SIG-M5 (cell line): ENCODE measurements at regions not wholly inside any gene's neighbourhood (a gene's known extent, or its start where the extent isn't known, plus 50 kb on each side); places are given as distances from the start of the nearest gene placed in this dataset.
"Not testable (repeated sequence)": the region's sequence is repeated elsewhere in the genome, so short reads cannot be mapped to it uniquely, and the experiment has no call there.

Experiments
- DNase-seq: peaks from one replicate; lab custom pipeline; 2025; lab: John Stamatoyannopoulos, UW

GRCh38 chr15:79492065-79492464 is 59.9 kb downstream of the MINAR1 start:
- DNase-seq = no peak

GRCh38 chr15:79494384-79494909 is 62.3 kb downstream of the MINAR1 start:
- no peak for DNase-seq

DNA sequence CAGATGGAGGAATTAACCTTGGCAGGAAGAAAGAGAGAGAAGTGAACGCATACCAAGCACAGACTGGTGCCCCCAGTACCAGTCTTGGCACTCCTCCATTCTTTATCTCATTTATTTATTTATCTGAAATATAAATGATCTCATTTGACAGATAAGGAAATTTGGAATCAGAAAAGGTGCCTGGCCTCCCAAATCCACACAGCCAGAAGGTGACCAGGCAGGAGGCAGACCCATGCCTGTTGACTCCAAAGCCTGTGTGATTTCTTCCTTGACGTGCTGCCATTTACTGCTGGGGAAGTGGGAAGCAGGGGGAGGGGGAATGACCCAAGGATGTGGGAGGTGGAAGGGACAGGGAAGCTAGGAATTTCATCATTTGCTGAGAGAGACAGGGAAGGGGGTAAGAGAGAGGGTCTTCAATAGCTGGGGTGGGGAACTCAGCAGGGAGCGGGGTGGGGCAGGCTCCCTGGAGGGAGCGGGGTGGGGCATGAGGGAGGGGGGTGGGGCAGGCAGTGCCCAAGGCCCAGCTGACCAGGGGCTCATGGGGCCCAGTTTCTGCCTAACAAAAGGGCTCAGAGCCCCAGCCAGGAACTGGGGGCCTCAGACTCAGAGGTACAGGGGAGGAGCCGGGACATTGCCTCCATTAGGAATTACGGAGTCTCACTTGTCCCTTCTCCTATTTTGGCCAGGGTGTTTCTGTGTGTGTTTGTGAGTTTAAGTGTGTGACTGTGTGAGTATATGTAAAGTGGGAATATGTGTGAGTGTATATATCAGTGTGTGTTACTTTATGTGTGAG is 63.0 kb downstream of the MINAR1 start:
- DNase-seq = no peak

DNA sequence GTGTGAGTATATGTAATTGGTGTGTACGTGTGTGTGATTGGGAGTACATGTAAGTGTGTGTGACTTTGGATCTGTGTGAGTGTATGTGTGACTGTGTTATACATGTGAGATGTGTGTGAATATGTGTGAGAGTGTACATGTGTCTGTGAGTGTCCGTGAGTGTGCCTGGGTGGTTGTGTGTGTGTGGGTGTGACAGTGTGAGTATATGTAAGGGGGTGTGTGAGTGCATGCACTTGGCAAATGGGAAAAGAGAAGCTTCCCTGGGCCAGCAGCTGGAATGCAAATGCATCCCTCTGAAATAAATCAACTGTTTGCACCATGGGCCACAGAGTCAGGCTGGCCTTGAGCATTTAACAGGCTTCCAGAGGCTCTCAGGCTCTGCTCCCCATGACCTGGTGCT is 63.6 kb downstream of the MINAR1 start:
- DNase-seq = no peak

- no peak for DNase-seq
Observed at GRCh38 chr15:79496838-79497237, 64.7 kb downstream of the MINAR1 start.

- DNase-seq = no peak
Observed at GRCh38 chr15:79501086-79501485, 69.0 kb downstream of the MINAR1 start.

- DNase-seq = no peak
Observed at GRCh38 chr15:79505956-79506355, 73.8 kb downstream of the MINAR1 start.

DNA sequence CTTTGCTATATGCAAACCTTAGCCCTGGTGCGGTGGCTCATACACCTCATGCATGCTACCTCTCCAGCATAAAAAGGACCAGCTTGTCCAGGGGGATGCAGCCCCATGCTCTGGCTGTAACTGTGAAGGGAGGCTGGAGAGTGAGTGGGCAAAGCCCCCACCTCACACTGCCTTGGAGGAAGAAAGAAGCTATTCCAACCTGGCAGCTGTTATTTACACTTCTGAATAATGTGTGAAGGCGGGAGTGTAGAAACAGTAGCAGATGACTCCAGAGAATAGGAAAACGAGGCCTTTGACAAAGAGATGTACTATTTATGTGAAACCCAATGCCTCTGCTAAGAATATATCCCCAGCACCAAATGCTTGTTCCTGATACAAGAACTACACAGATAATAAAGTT is 80.7 kb downstream of the MINAR1 start:
- DNase-seq = not testable (repeated sequence)

- no peak for DNase-seq
Observed at GRCh38 chr15:79513417-79513816, 81.3 kb downstream of the MINAR1 start.

DNA sequence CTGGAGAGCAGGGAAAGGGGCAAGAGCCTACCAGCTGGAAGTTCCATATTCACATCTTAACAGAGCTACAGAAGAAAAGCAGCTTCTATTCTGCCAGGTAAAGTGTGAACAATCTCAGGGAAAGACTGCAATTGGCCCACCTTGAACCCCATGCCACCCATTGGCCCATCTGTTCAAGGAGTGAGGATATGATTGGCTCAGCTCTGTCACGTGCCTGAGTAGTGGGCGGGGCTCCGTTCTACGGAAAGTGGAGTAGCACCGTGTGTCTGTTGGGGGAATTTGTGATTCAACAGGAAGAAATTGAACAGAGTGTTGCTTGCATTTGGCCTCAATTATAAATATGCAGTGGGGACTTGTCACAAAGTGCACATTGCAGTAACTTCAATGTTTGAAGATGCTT is 81.8 kb downstream of the MINAR1 start:
- DNase-seq = no peak

GRCh38 chr15:79515300-79516027 is 83.3 kb downstream of the MINAR1 start:
- no peak for DNase-seq

DNA sequence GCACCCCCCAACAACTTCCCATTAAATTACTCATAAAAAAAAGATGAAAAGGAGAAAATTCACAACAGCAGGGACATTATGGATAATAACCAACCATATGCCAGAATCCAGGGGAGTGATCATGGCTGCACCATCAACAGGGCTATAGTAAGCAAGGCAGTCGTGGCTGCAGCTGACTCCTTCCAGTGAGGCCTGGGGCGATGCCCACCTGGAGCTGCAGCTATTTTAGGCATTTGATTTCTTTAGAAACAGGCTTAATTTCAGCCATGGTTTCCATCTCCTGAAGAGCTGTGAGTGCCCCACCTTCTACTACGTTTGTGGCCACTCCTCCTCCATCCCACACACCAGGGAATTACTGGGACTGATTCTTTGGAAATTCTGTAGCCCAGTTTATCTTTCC is 84.0 kb downstream of the MINAR1 start:
- DNase-seq = no peak

- DNase-seq = no peak
Observed at GRCh38 chr15:79516646-79517045, 84.5 kb downstream of the MINAR1 start.

DNA sequence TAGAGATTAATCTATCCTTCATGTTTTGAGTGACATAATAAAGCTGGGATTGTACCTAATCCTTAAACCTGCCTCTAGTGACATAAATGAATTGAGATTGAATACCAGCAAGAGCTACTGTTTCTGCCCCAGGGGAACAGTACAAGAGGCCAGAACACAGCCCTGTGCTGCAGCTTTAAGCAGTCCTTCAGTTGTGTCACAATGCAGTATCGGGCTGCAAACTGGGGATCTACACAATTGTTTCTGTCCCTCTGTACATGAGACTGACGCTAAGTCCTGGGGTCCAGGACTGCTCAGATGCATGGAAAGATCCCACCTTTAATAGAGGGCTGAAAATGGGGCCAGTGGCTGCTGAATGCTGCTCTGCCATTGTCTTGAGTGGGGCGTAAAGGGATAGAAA is 87.5 kb downstream of the MINAR1 start:
- no peak for DNase-seq

DNA sequence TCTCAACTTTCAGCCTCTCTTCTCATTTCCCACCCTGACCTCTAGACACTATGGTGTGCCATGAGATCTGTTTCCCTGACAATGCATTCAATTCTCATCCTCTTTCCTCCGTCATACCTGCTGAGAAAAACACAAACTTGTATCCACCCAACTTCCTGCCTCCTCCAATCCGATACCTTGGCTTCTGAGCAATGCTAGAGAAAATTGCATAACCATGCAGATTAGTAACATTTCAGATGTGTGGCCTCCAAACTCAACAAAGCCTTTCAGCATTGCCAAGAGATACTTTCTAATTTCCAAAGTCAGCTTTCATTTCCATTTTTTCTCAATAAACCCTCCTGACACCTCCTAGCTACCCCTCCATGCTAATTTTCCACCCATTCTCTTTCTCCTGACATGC is 88.5 kb downstream of the MINAR1 start:
- no peak for DNase-seq

DNA sequence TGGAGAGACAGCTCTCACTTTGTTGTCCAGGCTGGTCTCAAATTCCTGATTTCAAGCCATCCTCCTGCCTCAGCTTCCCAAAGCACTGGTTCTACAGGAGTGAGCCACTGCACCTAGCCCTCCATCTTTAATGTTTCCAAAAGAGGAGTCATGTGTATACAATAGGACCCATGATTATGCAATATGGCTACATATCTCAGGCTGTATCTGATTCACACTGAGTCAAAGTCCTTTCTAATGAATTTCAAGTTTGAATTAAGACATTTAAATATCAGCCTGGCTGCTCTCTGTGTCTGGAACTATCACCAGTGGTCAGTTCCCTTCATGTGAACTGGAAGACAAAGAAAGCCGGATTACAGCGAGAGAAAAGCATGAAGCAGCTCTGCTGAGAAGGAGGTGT is 90.5 kb downstream of the MINAR1 start:
- DNase-seq = no peak

GRCh38 chr15:79523266-79523665 is 91.1 kb downstream of the MINAR1 start:
- no peak for DNase-seq

- no peak for DNase-seq
Observed at GRCh38 chr15:79524531-79524930, 92.4 kb downstream of the MINAR1 start.

DNA sequence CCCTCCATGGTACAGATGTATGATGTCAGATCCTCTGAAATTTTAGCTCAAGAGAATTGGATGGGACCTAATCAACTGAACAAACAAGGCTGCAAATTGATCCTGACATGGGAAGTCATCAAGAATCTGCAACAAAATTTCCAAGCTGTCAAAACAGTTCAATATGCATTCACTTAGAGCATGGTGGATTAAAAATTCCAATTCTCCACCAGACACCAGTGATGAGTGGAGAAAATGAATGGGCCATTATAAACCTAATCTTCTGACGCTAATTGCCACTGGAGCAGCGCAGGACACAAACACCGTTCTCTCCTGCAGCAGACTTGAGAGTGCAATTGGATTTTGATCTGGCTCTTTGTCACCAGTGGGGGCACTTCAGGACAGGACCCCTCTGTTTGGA is 94.2 kb downstream of the MINAR1 start:
- DNase-seq = no peak

GRCh38 chr15:79527821-79528220 is 95.7 kb downstream of the MINAR1 start:
- no peak for DNase-seq

DNA sequence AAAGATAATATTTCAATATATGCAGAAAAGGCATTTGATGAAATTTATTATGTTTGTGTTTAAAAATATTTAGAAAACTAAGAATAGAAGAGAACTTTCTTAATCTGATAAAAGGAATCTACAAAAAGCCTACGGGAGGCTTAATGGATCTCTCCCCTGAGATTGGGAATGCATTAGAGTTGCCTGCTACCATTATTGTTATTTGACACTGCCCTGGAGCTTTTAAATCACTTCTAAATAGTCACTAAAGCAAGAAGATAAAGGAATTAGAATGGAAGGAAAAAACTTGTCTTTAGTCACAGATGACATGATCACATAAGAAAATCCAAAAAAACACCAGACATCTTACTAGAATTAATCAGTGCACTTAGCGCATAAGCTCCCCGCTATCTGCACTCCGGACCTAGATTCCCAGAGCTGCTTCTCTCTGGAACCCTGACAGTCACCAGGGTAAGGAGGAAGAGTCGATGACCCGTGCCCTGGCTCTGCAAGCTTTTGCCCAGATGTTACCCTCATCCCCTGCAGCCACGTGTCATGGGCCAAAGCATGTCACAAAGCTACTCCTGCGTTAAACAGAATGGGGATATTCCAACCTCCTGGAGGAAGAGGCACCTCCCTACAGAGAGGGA is 97.1 kb downstream of the MINAR1 start:
- no peak for DNase-seq

- DNase-seq = no peak
Observed at GRCh38 chr15:79535536-79535935, 103.4 kb downstream of the MINAR1 start.

- DNase-seq = no peak
Observed at GRCh38 chr15:79538527-79538926, 106.4 kb downstream of the MINAR1 start.
